WERI-Rb-1 (cell line): ENCODE measurements at regions not wholly inside any gene's neighbourhood (a gene's known extent, or its start where the extent isn't known, plus 50 kb on each side); places are given as distances from the start of the nearest gene placed in this dataset.

Experiments used
- DNase-seq: peaks from one replicate; pipeline ENCODE4 v3.0.0-alpha.2; 2020
- H3K27ac ChIP-seq: fragments of 250-450 bp; sonication (Bioruptor Pico); 2 replicates; pipeline ENCODE4 v1.5.1; 2020; ENCODE audit warnings: mild to moderate bottlenecking, moderate library complexity
- H3K27me3 ChIP-seq: fragments of 250-450 bp; sonication (Bioruptor Pico); 2 replicates; pipeline ENCODE4 v1.5.1; 2021; ENCODE audit warnings: mild to moderate bottlenecking, low read depth, moderate library complexity; ENCODE audit not compliant: insufficient read depth, severe bottlenecking
- H3K36me3 ChIP-seq: fragments of 250-450 bp; sonication (Bioruptor Pico); 2 replicates; pipeline ENCODE4 v1.5.1; 2020; ENCODE audit warnings: mild to moderate bottlenecking, moderate library complexity
- H3K4me3 ChIP-seq: 2 replicates; pipeline ENCODE4 v1.5.1; 2011; ENCODE audit warnings: low read depth, mild to moderate bottlenecking, control low read depth, low read length
- H3K9me3 ChIP-seq: fragments of 250-450 bp; sonication (Bioruptor Pico); 2 replicates; pipeline ENCODE4 v1.5.1; 2021; ENCODE audit warnings: mild to moderate bottlenecking, moderate library complexity; ENCODE audit not compliant: severe bottlenecking
- CTCF ChIP-seq: IDR thresholded peaks from 2 replicates; pipeline ENCODE4 v1.5.1; 2011; ENCODE audit warnings: low read depth, mild to moderate bottlenecking, control low read depth, inconsistent platforms, low read length

GRCh38 chr6:164756142-164756541, 553.3 kb downstream of the C6orf118 start:
- DNase-seq: peak; percentile 25
- no peaks in the 10 kb centered on the region for H3K9me3 ChIP-seq
- no peaks in the 10 kb centered on the region for H3K27me3 ChIP-seq
- no peak overlapping the region for H3K4me3 ChIP-seq
- H3K27ac ChIP-seq: no peak overlapping the region
- H3K36me3 ChIP-seq: no peaks in the 10 kb centered on the region
- no peak for TF ChIP-seq CTCF

GRCh38 chr6:164753517-164753916, 555.9 kb downstream of the C6orf118 start:
- no peak for DNase-seq
- Histone ChIP-seq H3K9me3 (no peaks in the 10 kb centered on the region), H3K36me3 (no peaks in the 10 kb centered on the region), H3K27me3 (no peaks in the 10 kb centered on the region), H3K27ac (no peak overlapping the region), H3K4me3 (no peak overlapping the region)
- TF ChIP-seq CTCF: no peak

GRCh38 chr6:164751395-164751794, 558.0 kb downstream of the C6orf118 start:
- Histone ChIP-seq H3K27ac (no peak overlapping the region), H3K4me3 (no peak overlapping the region), H3K36me3 (no peaks in the 10 kb centered on the region), H3K9me3 (peaks cover 5% of the 10 kb centered on the region), H3K27me3 (no peaks in the 10 kb centered on the region)
- TF ChIP-seq CTCF: no peak
- no peak for DNase-seq

GRCh38 chr6:164750128-164750527, 559.3 kb downstream of the C6orf118 start:
- no peaks in the 10 kb centered on the region for H3K36me3 ChIP-seq
- TF ChIP-seq CTCF: no peak
- no peak overlapping the region for H3K27ac ChIP-seq
- peaks cover 5% of the 10 kb centered on the region for H3K9me3 ChIP-seq
- H3K27me3 ChIP-seq: no peaks in the 10 kb centered on the region
- H3K4me3 ChIP-seq: no peak overlapping the region
- no peak for DNase-seq

- Histone ChIP-seq H3K27ac (no peak overlapping the region), H3K4me3 (no peak overlapping the region), H3K27me3 (no peaks in the 10 kb centered on the region), H3K36me3 (no peaks in the 10 kb centered on the region), H3K9me3 (peaks cover 5% of the 10 kb centered on the region)
- no peak for DNase-seq
- TF ChIP-seq CTCF: no peak
Measured at GRCh38 chr6:164749221-164750064, 560.0 kb downstream of the C6orf118 start.

GRCh38 chr6:164744301-164744700, 565.1 kb downstream of the C6orf118 start:
- Histone ChIP-seq H3K36me3 (no peaks in the 10 kb centered on the region), H3K27ac (no peak overlapping the region), H3K9me3 (peaks cover 5% of the 10 kb centered on the region), H3K4me3 (no peak overlapping the region), H3K27me3 (no peaks in the 10 kb centered on the region)
- DNase-seq: no peak
- TF ChIP-seq CTCF: no peak
